ENCODE measurements at regions not wholly inside any gene's neighbourhood (a gene's known extent, or its start where the extent isn't known, plus 50 kb on each side); places are given as distances from the start of the nearest gene placed in this dataset.

DNA sequence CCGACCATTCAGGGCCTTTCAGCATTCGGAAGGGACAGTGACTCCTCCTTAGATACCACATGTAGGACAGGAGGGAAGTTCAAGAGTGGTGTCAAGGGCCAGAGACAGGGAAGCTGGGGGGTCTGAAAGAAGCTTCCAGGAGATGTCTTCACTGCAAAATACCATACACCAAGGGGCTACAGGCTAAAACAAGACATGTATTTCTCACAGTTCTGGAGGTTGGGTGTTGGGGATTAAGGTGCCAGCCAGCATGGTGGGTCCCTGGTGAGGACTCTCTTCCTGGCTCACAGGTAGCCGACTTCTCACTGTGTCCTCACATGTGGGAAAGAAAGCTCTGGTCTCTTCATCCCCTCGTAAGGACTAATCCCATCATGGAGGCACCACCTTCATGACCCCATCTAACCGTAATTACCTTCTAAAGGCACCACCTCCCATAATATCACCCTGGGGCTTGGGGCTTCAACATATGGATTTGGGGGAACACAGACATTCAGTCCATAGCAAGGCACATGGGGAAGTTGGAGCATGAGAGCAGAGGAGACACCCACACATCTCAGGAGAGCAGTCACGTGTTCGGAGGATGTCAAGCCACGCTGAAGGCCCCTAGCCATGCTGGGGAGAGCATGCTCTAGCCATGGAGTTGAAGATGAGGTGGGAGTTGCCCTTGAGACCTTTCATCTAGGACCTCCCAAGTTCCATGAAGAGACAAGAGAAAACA is 73.9 kb upstream of the GDF10 start:
- Histone ChIP-seq H3F3A (ENCODE audit: low read depth) (no peaks in the 10 kb centered on the region), H3K9ac (ENCODE audit: low read depth, low read length, poor library complexity, severe bottlenecking) (no peak overlapping the region), H2AFZ (ENCODE audit: low read length) (no peak overlapping the region), H4K20me1 (ENCODE audit: insufficient read depth, low read length, poor library complexity, severe bottlenecking) (no peaks in the 10 kb centered on the region), H3K79me2 (ENCODE audit: insufficient read depth, low read length) (no peaks in the 10 kb centered on the region), H3K4me3 (ENCODE audit: low read length, poor library complexity, severe bottlenecking) (no peak overlapping the region), H3K27me3 (ENCODE audit: insufficient read depth, low read length, poor library complexity, severe bottlenecking) (no peaks in the 10 kb centered on the region), H3K4me1 (ENCODE audit: insufficient read depth, low read length, poor library complexity, severe bottlenecking) (peaks cover 31% of the 10 kb centered on the region), H3K4me2 (ENCODE audit: low read depth, low read length, poor library complexity, severe bottlenecking) (no peak overlapping the region), H3K9me2 (replicated peaks; ENCODE audit: low read depth, low read length) (no peaks in the 10 kb centered on the region), H3K36me3 (ENCODE audit: insufficient read depth, low read length) (no peaks in the 10 kb centered on the region), H3K9me3 (ENCODE audit: insufficient read depth, low read depth, low read length) (0 out of 2 replicates have a peak, but pooled peaks cover 3% of the 10 kb centered on the region)
- TF ChIP-seq CTCF (conservative IDR thresholded peaks at IDR 0.05; ENCODE audit: low read length) (no peak), EZH2phosphoT487 (IDR thresholded peaks at IDR 0.05; ENCODE audit: borderline replicate concordance) (no peak)

GRCh38 chr10:47230482-47230881 is 69.5 kb upstream of the GDF10 start:
- Histone ChIP-seq H3F3A (ENCODE audit: low read depth) (no peaks in the 10 kb centered on the region), H3K79me2 (ENCODE audit: insufficient read depth, low read length) (no peaks in the 10 kb centered on the region), H3K9me2 (replicated peaks; ENCODE audit: low read depth, low read length) (no peaks in the 10 kb centered on the region), H3K9me3 (ENCODE audit: insufficient read depth, low read depth, low read length) (0 out of 2 replicates have a peak, but pooled peaks cover 3% of the 10 kb centered on the region), H3K4me3 (ENCODE audit: low read length, poor library complexity, severe bottlenecking) (no peak overlapping the region), H3K4me2 (ENCODE audit: low read depth, low read length, poor library complexity, severe bottlenecking) (no peak overlapping the region), H3K36me3 (ENCODE audit: insufficient read depth, low read length) (no peaks in the 10 kb centered on the region), H3K27me3 (ENCODE audit: insufficient read depth, low read length, poor library complexity, severe bottlenecking) (no peaks in the 10 kb centered on the region), H4K20me1 (ENCODE audit: insufficient read depth, low read length, poor library complexity, severe bottlenecking) (no peaks in the 10 kb centered on the region), H2AFZ (ENCODE audit: low read length) (peak overlapping the region; percentile 19; the same call in 1 of the 2 replicates), H3K4me1 (ENCODE audit: insufficient read depth, low read length, poor library complexity, severe bottlenecking) (peaks cover 13% of the 10 kb centered on the region), H3K9ac (ENCODE audit: low read depth, low read length, poor library complexity, severe bottlenecking) (no peak overlapping the region)
- TF ChIP-seq CTCF (conservative IDR thresholded peaks at IDR 0.05; ENCODE audit: low read length) (no peak), EZH2phosphoT487 (IDR thresholded peaks at IDR 0.05; ENCODE audit: borderline replicate concordance) (no peak)

- no peak overlapping the region for H3K4me3 ChIP-seq (ENCODE audit: low read length, poor library complexity, severe bottlenecking)
- no peaks in the 10 kb centered on the region for H3K79me2 ChIP-seq (ENCODE audit: insufficient read depth, low read length)
- no peaks in the 10 kb centered on the region for H3K36me3 ChIP-seq (ENCODE audit: insufficient read depth, low read length)
- H3K9ac ChIP-seq (ENCODE audit: low read depth, low read length, poor library complexity, severe bottlenecking), result no peak overlapping the region
- H3K4me2 ChIP-seq (ENCODE audit: low read depth, low read length, poor library complexity, severe bottlenecking), result no peak overlapping the region
- H3K9me2 ChIP-seq (replicated peaks; ENCODE audit: low read depth, low read length), result no peaks in the 10 kb centered on the region
- peaks cover 10% of the 10 kb centered on the region for H3K4me1 ChIP-seq (ENCODE audit: insufficient read depth, low read length, poor library complexity, severe bottlenecking)
- H3K27me3 ChIP-seq (ENCODE audit: insufficient read depth, low read length, poor library complexity, severe bottlenecking), result no peaks in the 10 kb centered on the region
- H4K20me1 ChIP-seq (ENCODE audit: insufficient read depth, low read length, poor library complexity, severe bottlenecking), result no peaks in the 10 kb centered on the region
- no peaks in the 10 kb centered on the region for H3F3A ChIP-seq (ENCODE audit: low read depth)
- TF ChIP-seq CTCF (conservative IDR thresholded peaks at IDR 0.05; ENCODE audit: low read length) (no peak), EZH2phosphoT487 (IDR thresholded peaks at IDR 0.05; ENCODE audit: borderline replicate concordance) (no peak)
- H3K9me3 ChIP-seq (ENCODE audit: insufficient read depth, low read depth, low read length), result 0 out of 2 replicates have a peak, but pooled peaks cover 3% of the 10 kb centered on the region
- no peak overlapping the region for H2AFZ ChIP-seq (ENCODE audit: low read length)
These were observed 69.0 kb upstream of the GDF10 start for GRCh38 chr10:47230957-47231356.

All from Loucy (cell line).